ENCODE measurements at regions not wholly inside any gene's neighbourhood (a gene's known extent, or its start where the extent isn't known, plus 50 kb on each side); places are given as distances from the start of the nearest gene placed in this dataset.
A peak's percentile ranks its signal among the peaks of the same experiment; 100 is the strongest.

- DNase-seq (ENCODE audit: low spot score) = no peak
- CTCF ChIA-PET = no interaction called here
- H3K27ac ChIP-seq = no peak overlapping the region
- TF ChIP-seq CTCF (conservative IDR thresholded peaks at IDR 0.05; ENCODE audit: low read depth) = no peak
- POLR2A ChIA-PET (ENCODE audit: low non-redundant PET) = no interaction called here
Observed at GRCh38 chr5:61635271-61635670, 303.2 kb downstream of the ZSWIM6 start.

GRCh38 chr5:61637566-61637965, 305.5 kb downstream of the ZSWIM6 start:
- CTCF ChIA-PET = interaction anchor here (0.6 to 1.3 kb wide), 4 partner anchors 21 to 758 kb away, joined by 3 to 10 read pairs (median 4); no protein-coding TSS in a partner anchor
- POLR2A ChIA-PET (ENCODE audit: low non-redundant PET) = no interaction called here
- TF ChIP-seq CTCF (conservative IDR thresholded peaks at IDR 0.05; ENCODE audit: low read depth) = no peak
- no peak for DNase-seq (ENCODE audit: low spot score)
- H3K27ac ChIP-seq = no peak overlapping the region

- CTCF ChIA-PET = interaction anchor here (0.5 to 1.3 kb wide), 3 partner anchors 20 to 344 kb away, joined by 3 to 10 read pairs (median 4); no protein-coding TSS in a partner anchor
- no peak for DNase-seq (ENCODE audit: low spot score)
- no peak overlapping the region for H3K27ac ChIP-seq
- POLR2A ChIA-PET (ENCODE audit: low non-redundant PET) = no interaction called here
- TF ChIP-seq CTCF (conservative IDR thresholded peaks at IDR 0.05; ENCODE audit: low read depth) = no peak
Observed at GRCh38 chr5:61638476-61638875, 306.4 kb downstream of the ZSWIM6 start.

- ChIA-PET POLR2A (ENCODE audit: low non-redundant PET) (no interaction called here), CTCF (interaction anchor here (0.7 to 1.1 kb wide), 4 partner anchors 13 to 625 kb away, joined by 3 read pairs; no protein-coding TSS in a partner anchor)
- H3K27ac ChIP-seq = no peak overlapping the region
- DNase-seq (ENCODE audit: low spot score) = peak; percentile 52
- TF ChIP-seq CTCF (conservative IDR thresholded peaks at IDR 0.05; ENCODE audit: low read depth) = no peak
Observed at GRCh38 chr5:61640179-61641021, 308.3 kb downstream of the ZSWIM6 start.

- no peak for TF ChIP-seq CTCF (conservative IDR thresholded peaks at IDR 0.05; ENCODE audit: low read depth)
- DNase-seq (ENCODE audit: low spot score) = no peak
- H3K27ac ChIP-seq = no peak overlapping the region
- ChIA-PET CTCF (interaction anchor here (1.1 kb wide), 1 partner anchor 17 kb away, joined by 6 read pairs; no protein-coding TSS in a partner anchor), POLR2A (ENCODE audit: low non-redundant PET) (no interaction called here)
Observed at GRCh38 chr5:61641748-61642565, 309.9 kb downstream of the ZSWIM6 start.

- no peak for DNase-seq (ENCODE audit: low spot score)
- TF ChIP-seq CTCF (conservative IDR thresholded peaks at IDR 0.05; ENCODE audit: low read depth) = no peak
- CTCF ChIA-PET = no interaction called here
- H3K27ac ChIP-seq = no peak overlapping the region
- POLR2A ChIA-PET (ENCODE audit: low non-redundant PET) = no interaction called here
Observed at GRCh38 chr5:61647672-61648071, 315.6 kb downstream of the ZSWIM6 start.
